RWPE1 (cell line): ENCODE measurements at regions not wholly inside any gene's neighbourhood (a gene's known extent, or its start where the extent isn't known, plus 50 kb on each side); places are given as distances from the start of the nearest gene placed in this dataset.

Source experiments
- CTCF ChIA-PET: fragments of 350-600 bp; sonication (Branson Sonifier 250); formaldehyde crosslinking; extraction: SDS; loops from one replicate; lab custom pipeline; 2021; lab: Yijun Ruan, JAX
- POLR2A ChIA-PET: fragments of 400-600 bp; formaldehyde crosslinking; extraction: SDS; loops from one replicate; lab custom pipeline; 2020; ENCODE audit warnings: antibody characterized with exemption; ENCODE audit not compliant: low non-redundant PET; lab: Yijun Ruan, JAX
- DNase-seq: peaks from one replicate; pipeline ENCODE4 v3.0.0; 2012; ENCODE audit warnings: low spot score
- H3K27ac ChIP-seq: fragments of 450-650 bp; 2 replicates; pipeline ENCODE4 v1.5.1; 2017
- TF ChIP-seq, protein P1 (sequence below): fragments of 450-650 bp; conservative IDR thresholded peaks from 2 replicates; pipeline ENCODE4 v1.5.1; 2017; ENCODE audit warnings: low read depth, mild to moderate bottlenecking

DNA sequence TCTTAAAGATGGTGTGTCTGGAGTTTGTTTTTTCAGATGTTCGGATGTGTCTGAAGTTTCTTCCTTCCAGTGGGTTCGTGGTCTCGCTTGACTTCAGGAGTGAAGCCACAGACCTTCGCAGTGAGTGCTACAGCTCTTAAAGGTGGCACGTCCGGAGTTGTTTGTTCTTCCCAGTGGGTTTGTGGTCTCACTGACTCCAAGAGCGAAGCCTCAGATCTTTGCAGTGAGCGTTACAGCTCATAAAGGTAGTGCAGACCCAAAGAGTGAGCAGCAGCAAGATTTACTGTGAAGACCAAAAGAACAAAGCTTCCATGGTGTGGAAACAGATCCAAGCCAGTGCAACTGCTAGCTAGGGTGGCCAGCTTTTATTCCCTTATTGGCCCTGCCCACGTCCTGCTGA lies 1430.4 kb upstream of the B3GALT2 start:
- ChIA-PET POLR2A (no interaction called here), CTCF (no interaction called here)
- no peak overlapping the region for H3K27ac ChIP-seq
- TF ChIP-seq, protein P1, sequence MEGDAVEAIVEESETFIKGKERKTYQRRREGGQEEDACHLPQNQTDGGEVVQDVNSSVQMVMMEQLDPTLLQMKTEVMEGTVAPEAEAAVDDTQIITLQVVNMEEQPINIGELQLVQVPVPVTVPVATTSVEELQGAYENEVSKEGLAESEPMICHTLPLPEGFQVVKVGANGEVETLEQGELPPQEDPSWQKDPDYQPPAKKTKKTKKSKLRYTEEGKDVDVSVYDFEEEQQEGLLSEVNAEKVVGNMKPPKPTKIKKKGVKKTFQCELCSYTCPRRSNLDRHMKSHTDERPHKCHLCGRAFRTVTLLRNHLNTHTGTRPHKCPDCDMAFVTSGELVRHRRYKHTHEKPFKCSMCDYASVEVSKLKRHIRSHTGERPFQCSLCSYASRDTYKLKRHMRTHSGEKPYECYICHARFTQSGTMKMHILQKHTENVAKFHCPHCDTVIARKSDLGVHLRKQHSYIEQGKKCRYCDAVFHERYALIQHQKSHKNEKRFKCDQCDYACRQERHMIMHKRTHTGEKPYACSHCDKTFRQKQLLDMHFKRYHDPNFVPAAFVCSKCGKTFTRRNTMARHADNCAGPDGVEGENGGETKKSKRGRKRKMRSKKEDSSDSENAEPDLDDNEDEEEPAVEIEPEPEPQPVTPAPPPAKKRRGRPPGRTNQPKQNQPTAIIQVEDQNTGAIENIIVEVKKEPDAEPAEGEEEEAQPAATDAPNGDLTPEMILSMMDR, result no peak
- DNase-seq, result no peak

DNA sequence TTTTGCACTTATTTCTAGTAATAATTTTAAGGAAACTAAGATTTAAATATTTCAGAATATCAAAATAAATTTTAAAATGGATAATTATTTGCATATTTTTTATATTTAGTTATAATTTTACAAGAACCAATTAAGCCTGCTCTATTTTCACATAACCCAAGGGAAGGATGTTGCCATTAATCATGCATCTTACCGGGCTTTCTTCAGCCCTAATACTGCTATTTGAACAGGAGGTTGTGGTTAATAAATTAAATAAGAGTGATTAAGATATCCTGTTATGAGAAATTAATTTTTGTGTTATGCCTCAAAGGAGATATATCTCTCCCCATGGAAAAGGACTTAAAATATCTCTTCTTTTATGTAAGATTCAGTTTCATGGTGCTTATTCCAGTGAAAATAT lies 1415.8 kb upstream of the B3GALT2 start:
- ChIA-PET CTCF (no interaction called here), POLR2A (no interaction called here)
- no peak overlapping the region for H3K27ac ChIP-seq
- TF ChIP-seq, protein P1, result no peak
- no peak for DNase-seq

DNA sequence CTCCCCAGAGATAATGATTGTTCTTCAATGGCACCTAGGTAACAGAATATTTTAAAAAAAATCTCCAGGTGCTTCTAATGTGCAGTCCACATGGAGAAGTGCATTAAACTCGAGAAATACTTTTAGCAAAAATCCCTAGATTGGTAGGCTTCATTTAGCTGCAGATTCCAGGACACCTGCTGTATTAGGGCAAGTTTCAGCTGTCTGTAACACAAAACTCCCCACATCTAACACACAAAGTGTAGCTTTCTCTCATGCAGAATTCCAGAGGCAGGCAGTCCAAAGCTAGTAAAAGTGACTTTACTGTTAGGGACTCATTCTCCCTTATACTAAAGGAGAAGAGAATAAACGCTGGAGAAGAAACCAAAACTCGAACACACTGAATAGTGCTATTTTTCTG lies 1414.3 kb upstream of the B3GALT2 start:
- no peak for DNase-seq
- TF ChIP-seq, protein P1, result no peak
- no peak overlapping the region for H3K27ac ChIP-seq
- POLR2A ChIA-PET, result no interaction called here
- CTCF ChIA-PET, result interaction anchor here (0.8 kb wide), 1 partner anchor 161 kb away, joined by 3 read pairs; no protein-coding TSS in a partner anchor

DNA sequence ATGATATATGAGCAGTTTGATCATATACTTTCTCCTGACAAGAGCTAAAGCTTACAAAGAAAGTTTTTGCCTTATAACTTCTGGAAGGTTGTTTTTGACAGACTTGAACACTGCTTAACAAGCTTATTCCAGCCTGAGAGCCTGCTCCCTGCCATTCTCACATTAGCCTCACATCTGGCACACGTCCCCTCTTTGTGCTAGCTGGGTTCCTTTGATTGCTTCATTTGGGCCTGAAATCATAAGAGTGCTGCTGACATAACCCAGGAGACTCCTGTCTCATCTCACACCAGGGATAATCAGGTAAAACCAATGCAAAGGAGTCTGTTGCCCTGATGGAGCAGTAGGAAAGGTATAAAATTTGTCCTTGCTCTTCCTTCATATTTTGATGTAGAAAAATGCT lies 1411.7 kb upstream of the B3GALT2 start:
- DNase-seq, result no peak
- ChIA-PET CTCF (interaction anchor here (0.5 kb wide), 1 partner anchor 46 kb away, joined by 3 read pairs; no protein-coding TSS in a partner anchor), POLR2A (no interaction called here)
- TF ChIP-seq, protein P1, result no peak
- H3K27ac ChIP-seq, result no peak overlapping the region

DNA sequence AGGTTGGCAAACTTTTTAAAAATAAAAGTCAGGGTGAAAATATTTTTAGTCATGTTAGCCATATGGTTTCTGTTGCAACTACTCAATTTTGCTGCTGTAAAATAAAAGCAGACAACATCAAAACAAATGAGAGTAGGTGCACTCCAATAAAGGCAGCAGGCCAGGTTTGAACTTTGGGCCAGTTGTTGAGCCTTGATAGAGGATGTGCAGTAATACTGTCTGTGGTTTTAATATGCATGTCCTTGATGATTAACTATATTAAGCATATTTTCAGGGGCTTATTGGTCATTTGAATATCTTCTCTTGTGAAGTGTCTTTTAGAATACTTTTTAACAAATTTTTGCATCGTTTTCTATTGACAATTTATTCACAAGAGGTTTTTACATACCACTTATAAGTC lies 1399.9 kb upstream of the B3GALT2 start:
- DNase-seq, result no peak
- H3K27ac ChIP-seq, result no peak overlapping the region
- TF ChIP-seq, protein P1, result no peak
- ChIA-PET POLR2A (no interaction called here), CTCF (no interaction called here)

DNA sequence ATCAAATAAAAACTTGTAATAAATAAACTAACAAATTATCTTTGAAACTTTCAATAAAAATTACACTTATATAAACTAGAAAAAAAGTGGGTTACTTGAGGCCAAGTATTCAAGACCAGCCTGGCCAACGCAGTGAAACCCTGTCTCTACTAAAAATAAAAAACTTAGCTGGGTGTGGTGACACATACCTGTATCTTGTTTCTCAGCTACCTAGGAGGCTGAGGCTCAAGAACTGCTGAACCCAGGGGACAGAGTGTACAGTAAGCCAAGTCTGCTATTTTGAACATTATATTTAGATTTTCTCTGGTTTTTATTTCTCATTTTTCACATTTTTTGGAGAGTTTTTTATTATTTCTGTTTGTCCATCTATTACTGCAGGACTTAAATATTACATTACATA lies 1397.6 kb upstream of the B3GALT2 start:
- CTCF ChIA-PET, result no interaction called here
- POLR2A ChIA-PET, result no interaction called here
- no peak overlapping the region for H3K27ac ChIP-seq
- DNase-seq, result no peak
- TF ChIP-seq, protein P1, result no peak
